DND-41 (cell line): ENCODE measurements at regions not wholly inside any gene's neighbourhood (a gene's known extent, or its start where the extent isn't known, plus 50 kb on each side); places are given as distances from the start of the nearest gene placed in this dataset.

Experiments
- ATAC-seq: fragments of 200-7000 bp; cut with Tn5 transposase; 3 replicates; pipeline ENCODE4 v1.9.1; 2021; ENCODE audit warnings: low read depth; ENCODE audit not compliant: insufficient read depth
- DNase-seq: peaks from one replicate; pipeline ENCODE4 v3.0.0-alpha.2; 2020
- H2AFZ ChIP-seq: 2 replicates; pipeline ENCODE4 v1.6.0; 2012; ENCODE audit warnings: low read depth, low read length
- H3K27ac ChIP-seq: 2 replicates; pipeline ENCODE4 v1.5.1; 2012; ENCODE audit warnings: low read length, inconsistent platforms
- H3K27me3 ChIP-seq: fragments of 200-600 bp; sonication (generic); 2 replicates; pipeline ENCODE4 v1.6.0; 2012; ENCODE audit warnings: low read length, mild to moderate bottlenecking, inconsistent platforms; ENCODE audit not compliant: insufficient read depth, poor library complexity
- H3K36me3 ChIP-seq: 2 replicates; pipeline ENCODE4 v1.5.1; 2012; ENCODE audit warnings: low read length, inconsistent platforms; ENCODE audit not compliant: insufficient read depth
- H3K4me1 ChIP-seq: 2 replicates; pipeline ENCODE4 v1.5.1; 2012; ENCODE audit warnings: mild to moderate bottlenecking, low read length; ENCODE audit not compliant: insufficient read depth
- H3K4me2 ChIP-seq: 2 replicates; pipeline ENCODE4 v1.6.0; 2012; ENCODE audit warnings: mild to moderate bottlenecking, moderate library complexity, low read length, inconsistent platforms; ENCODE audit not compliant: insufficient read depth
- H3K4me3 ChIP-seq, 2 experiments: fragments of 200-600 bp in 1 of 2; shearing (Covaris generic) in 1 of 2; 2 replicates each; pipeline ENCODE4 v1.5.1; 2012 to 2016; ENCODE audit warnings: inconsistent platforms in 2 of 2, low read length in 2 of 2, mild to moderate bottlenecking in 2 of 2, low read depth in 1 of 2, moderate library complexity in 1 of 2
- H3K79me2 ChIP-seq: 2 replicates; pipeline ENCODE4 v1.6.0; 2012; ENCODE audit warnings: low read length, inconsistent platforms; ENCODE audit not compliant: insufficient read depth
- H3K9ac ChIP-seq: 2 replicates; pipeline ENCODE4 v1.6.0; 2012; ENCODE audit warnings: low read depth, mild to moderate bottlenecking, inconsistent platforms, low read length, moderate library complexity
- H3K9me3 ChIP-seq: 2 replicates; pipeline ENCODE4 v1.5.1; 2012; ENCODE audit warnings: low read length, moderate library complexity, mild to moderate bottlenecking, inconsistent platforms; ENCODE audit not compliant: insufficient read depth, severe bottlenecking
- H4K20me1 ChIP-seq: 2 replicates; pipeline ENCODE4 v1.6.0; 2012; ENCODE audit warnings: low read length; ENCODE audit not compliant: insufficient read depth
- EZH2 ChIP-seq: IDR thresholded peaks from 3 replicates; pipeline ENCODE4 v1.6.1; 2012; ENCODE audit warnings: borderline replicate concordance, low read depth, mild to moderate bottlenecking, moderate library complexity, low read length, inconsistent platforms; ENCODE audit not compliant: severe bottlenecking
- TF ChIP-seq, protein P1 (sequence below): IDR thresholded peaks from 2 replicates; pipeline ENCODE4 v1.5.1; 2012; ENCODE audit warnings: borderline replicate concordance, low read length, moderate library complexity, mild to moderate bottlenecking; ENCODE audit not compliant: poor library complexity, severe bottlenecking; ENCODE audit errors: extremely low read depth

GRCh38 chr12:93042283-93042682 lies 113.2 kb upstream of the EEA1 start:
- Histone ChIP-seq H2AFZ (no peak overlapping the region), H3K27me3 (no peaks in the 10 kb centered on the region), H4K20me1 (no peaks in the 10 kb centered on the region), H3K9me3 (no peaks in the 10 kb centered on the region), H3K4me2 (no peak overlapping the region), H3K79me2 (no peaks in the 10 kb centered on the region), H3K4me3 (no peak overlapping the region), H3K36me3 (no peaks in the 10 kb centered on the region), H3K4me1 (no peaks in the 10 kb centered on the region), H3K27ac (no peak overlapping the region), H3K9ac (no peak overlapping the region)
- DNase-seq (no peak), ATAC-seq (no peak)
- no peak for TF ChIP-seq EZH2
- TF ChIP-seq, protein P1, sequence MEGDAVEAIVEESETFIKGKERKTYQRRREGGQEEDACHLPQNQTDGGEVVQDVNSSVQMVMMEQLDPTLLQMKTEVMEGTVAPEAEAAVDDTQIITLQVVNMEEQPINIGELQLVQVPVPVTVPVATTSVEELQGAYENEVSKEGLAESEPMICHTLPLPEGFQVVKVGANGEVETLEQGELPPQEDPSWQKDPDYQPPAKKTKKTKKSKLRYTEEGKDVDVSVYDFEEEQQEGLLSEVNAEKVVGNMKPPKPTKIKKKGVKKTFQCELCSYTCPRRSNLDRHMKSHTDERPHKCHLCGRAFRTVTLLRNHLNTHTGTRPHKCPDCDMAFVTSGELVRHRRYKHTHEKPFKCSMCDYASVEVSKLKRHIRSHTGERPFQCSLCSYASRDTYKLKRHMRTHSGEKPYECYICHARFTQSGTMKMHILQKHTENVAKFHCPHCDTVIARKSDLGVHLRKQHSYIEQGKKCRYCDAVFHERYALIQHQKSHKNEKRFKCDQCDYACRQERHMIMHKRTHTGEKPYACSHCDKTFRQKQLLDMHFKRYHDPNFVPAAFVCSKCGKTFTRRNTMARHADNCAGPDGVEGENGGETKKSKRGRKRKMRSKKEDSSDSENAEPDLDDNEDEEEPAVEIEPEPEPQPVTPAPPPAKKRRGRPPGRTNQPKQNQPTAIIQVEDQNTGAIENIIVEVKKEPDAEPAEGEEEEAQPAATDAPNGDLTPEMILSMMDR = no peak

- H3K79me2 ChIP-seq = no peaks in the 10 kb centered on the region
- TF ChIP-seq, protein P1 = no peak
- TF ChIP-seq EZH2 = no peak
- no peak overlapping the region for H3K4me2 ChIP-seq
- no peaks in the 10 kb centered on the region for H3K36me3 ChIP-seq
- H2AFZ ChIP-seq = no peak overlapping the region
- no peak overlapping the region for H3K9ac ChIP-seq
- H3K27ac ChIP-seq = no peak overlapping the region
- no peaks in the 10 kb centered on the region for H3K4me1 ChIP-seq
- H3K27me3 ChIP-seq = no peaks in the 10 kb centered on the region
- no peak for ATAC-seq
- H4K20me1 ChIP-seq = no peaks in the 10 kb centered on the region
- H3K4me3 ChIP-seq = no peak overlapping the region
- DNase-seq = no peak
- H3K9me3 ChIP-seq = no peaks in the 10 kb centered on the region
These were observed 113.6 kb upstream of the EEA1 start for GRCh38 chr12:93042684-93043083.

DNA sequence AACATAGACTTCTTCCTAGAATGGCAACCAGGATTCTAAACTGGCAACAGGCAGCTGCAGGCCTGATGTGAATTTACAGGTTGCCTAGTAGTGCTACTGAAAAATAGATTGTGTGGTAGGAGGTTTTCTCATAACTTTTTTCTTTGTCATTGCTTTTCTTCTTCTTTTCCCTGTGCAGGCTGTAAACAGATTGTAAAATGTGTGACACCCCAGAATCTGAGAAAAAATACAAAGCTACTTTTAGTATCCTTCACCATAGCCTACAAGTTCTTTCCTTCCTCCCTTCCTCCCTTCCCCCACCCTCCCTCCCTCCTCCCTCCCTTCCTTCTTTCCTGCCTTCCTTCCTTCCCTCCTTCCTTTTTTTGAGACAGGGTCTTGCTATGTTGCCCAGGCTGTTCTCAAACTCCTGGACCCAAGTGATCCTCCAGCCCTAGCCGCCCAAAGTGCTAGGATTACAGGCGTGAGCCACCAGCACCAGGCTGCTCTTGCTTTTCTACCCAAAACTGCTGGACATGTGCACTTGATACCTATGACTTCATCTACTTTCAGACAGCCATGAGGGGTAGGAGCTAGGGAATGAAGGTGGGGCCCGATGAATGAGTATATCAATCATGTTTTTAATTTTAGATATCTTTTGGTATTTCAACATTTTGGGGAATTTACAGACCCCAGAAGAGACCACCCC lies 114.2 kb upstream of the EEA1 start:
- H2AFZ ChIP-seq = no peak overlapping the region
- H4K20me1 ChIP-seq = no peaks in the 10 kb centered on the region
- no peak overlapping the region for H3K9ac ChIP-seq
- H3K4me2 ChIP-seq = no peak overlapping the region
- H3K27ac ChIP-seq = no peak overlapping the region
- H3K4me3 ChIP-seq = no peak overlapping the region
- H3K4me1 ChIP-seq = no peaks in the 10 kb centered on the region
- no peaks in the 10 kb centered on the region for H3K9me3 ChIP-seq
- TF ChIP-seq, protein P1 = no peak
- no peak for TF ChIP-seq EZH2
- DNase-seq (no peak), ATAC-seq (no peak)
- H3K36me3 ChIP-seq = no peaks in the 10 kb centered on the region
- no peaks in the 10 kb centered on the region for H3K79me2 ChIP-seq
- H3K27me3 ChIP-seq = no peaks in the 10 kb centered on the region
